ENCODE measurements at regions not wholly inside any gene's neighbourhood (a gene's known extent, or its start where the extent isn't known, plus 50 kb on each side); places are given as distances from the start of the nearest gene placed in this dataset.

GRCh38 chr17:70863436-70864248, 694.3 kb downstream of the KCNJ2 start:
- Histone ChIP-seq H3K18ac (ENCODE audit: extremely low read depth, low read length) (no peak overlapping the region), H3K9ac (replicated peaks in 1 of 4; ENCODE audit: extremely low read depth in 1 of 4, low read depth in 3 of 4, low read length in 3 of 4) (no peak overlapping the region), H3K23ac (ENCODE audit: insufficient read length) (no peak overlapping the region), H2AK5ac (ENCODE audit: low read depth, low read length) (no peak overlapping the region), H2BK5ac (ENCODE audit: low read depth, low read length) (no peak overlapping the region), H3K56ac (replicated peaks; ENCODE audit: insufficient read length, low read depth, low read length) (no peak overlapping the region), H3K36me3 (ENCODE audit: control insufficient read depth in 2 of 4, insufficient read depth in 4 of 4, low read length in 3 of 4) (no peaks in the 10 kb centered on the region), H3K4me1 (replicated peaks in 1 of 4; ENCODE audit: control insufficient read depth in 3 of 4, insufficient read depth in 4 of 4, low read length in 3 of 4) (no peaks in the 10 kb centered on the region), H3K9me3 (ENCODE audit: insufficient read depth in 2 of 2, low read depth in 1 of 2, low read length in 1 of 2) (peaks cover 8 to 16% of the 10 kb centered on the region in 2 experiments; a peak in 3 of 4 replicates), H3K79me1 (ENCODE audit: low read depth, low read length) (no peaks in the 10 kb centered on the region), H4K20me1 (replicated peaks in 1 of 2; ENCODE audit: control insufficient read depth in 1 of 2, insufficient read depth in 2 of 2, low read length in 2 of 2) (no peaks in the 10 kb centered on the region), H3K14ac (ENCODE audit: insufficient read length) (no peak overlapping the region), H3K23me2 (ENCODE audit: low read depth, low read length) (no peaks in the 10 kb centered on the region), H3K27me3 (replicated peaks in 1 of 4; ENCODE audit: control insufficient read depth in 3 of 4, extremely low read depth in 1 of 4, insufficient read depth in 3 of 4, low read length in 3 of 4) (no peaks in the 10 kb centered on the region), H3K4ac (replicated peaks; ENCODE audit: insufficient read length, low read depth, low read length) (no peak overlapping the region), H2AFZ (ENCODE audit: low read length) (no peak overlapping the region), H4K5ac (ENCODE audit: insufficient read length, low read depth, low read length) (no peak overlapping the region), H4K91ac (replicated peaks; ENCODE audit: insufficient read length, low read length) (no peak overlapping the region), H2BK120ac (replicated peaks; ENCODE audit: low read depth, low read length) (no peak overlapping the region), H3K4me3 (ENCODE audit: extremely low read depth in 1 of 4, insufficient read depth in 2 of 4, low read depth in 3 of 4, low read length in 4 of 4) (no peak overlapping the region), H2BK20ac (ENCODE audit: low read length) (no peak overlapping the region), H3K27ac (ENCODE audit: low read depth, low read length) (no peak overlapping the region), H3K4me2 (ENCODE audit: insufficient read depth in 1 of 2, low read depth in 2 of 2, low read length in 2 of 2) (no peak overlapping the region), H4K8ac (ENCODE audit: extremely low read depth, insufficient read depth, low read length) (no peak overlapping the region), H3K79me2 (ENCODE audit: control insufficient read depth in 1 of 2, insufficient read depth in 2 of 2, low read length in 2 of 2) (no peaks in the 10 kb centered on the region), H2BK12ac (ENCODE audit: low read depth, low read length) (no peak overlapping the region), H2BK15ac (ENCODE audit: low read length) (no peak overlapping the region)
- TF ChIP-seq BACH1 (IDR thresholded peaks at IDR 0.05; ENCODE audit: low read length) = no peak
- TF ChIP-seq, protein P1, sequence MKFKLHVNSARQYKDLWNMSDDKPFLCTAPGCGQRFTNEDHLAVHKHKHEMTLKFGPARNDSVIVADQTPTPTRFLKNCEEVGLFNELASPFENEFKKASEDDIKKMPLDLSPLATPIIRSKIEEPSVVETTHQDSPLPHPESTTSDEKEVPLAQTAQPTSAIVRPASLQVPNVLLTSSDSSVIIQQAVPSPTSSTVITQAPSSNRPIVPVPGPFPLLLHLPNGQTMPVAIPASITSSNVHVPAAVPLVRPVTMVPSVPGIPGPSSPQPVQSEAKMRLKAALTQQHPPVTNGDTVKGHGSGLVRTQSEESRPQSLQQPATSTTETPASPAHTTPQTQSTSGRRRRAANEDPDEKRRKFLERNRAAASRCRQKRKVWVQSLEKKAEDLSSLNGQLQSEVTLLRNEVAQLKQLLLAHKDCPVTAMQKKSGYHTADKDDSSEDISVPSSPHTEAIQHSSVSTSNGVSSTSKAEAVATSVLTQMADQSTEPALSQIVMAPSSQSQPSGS (IDR thresholded peaks at IDR 0.05; ENCODE audit: low read length) = no peak
- TF ChIP-seq YY1 (IDR thresholded peaks at IDR 0.05; ENCODE audit: low read depth, low read length) = no peak
- ChIA-PET POLR2A (ENCODE audit: partially characterized antibody) (no interaction called here), CTCF (ENCODE audit: partially characterized antibody) (interaction anchor here (0.6 to 0.8 kb wide), 2 partner anchors 8 to 788 kb away, joined by 3 to 4 read pairs; no protein-coding TSS in a partner anchor)
- no peak for DNase-seq (ENCODE audit: low read depth in 1 of 2, low spot score in 2 of 2)
- FAIRE-seq = no peak
- 92% methylated on average over 8 of the region's 8 CpGs; no CpG with 5 or more reads in 1 of the 2 experiments for WGBS, 2 experiments (ENCODE audit: extremely low coverage in 1 of 2, insufficient coverage in 1 of 2, insufficient read length in 1 of 2, insufficient replicate concordance in 2 of 2, low coverage in 1 of 2, low lambda C conversion rate in 2 of 2, missing lambda C conversion rate in 1 of 2)
